K562 (cell line): ENCODE measurements at regions not wholly inside any gene's neighbourhood (a gene's known extent, or its start where the extent isn't known, plus 50 kb on each side); places are given as distances from the start of the nearest gene placed in this dataset.

ENCODE experiments used
- E2F6 ChIP-seq, 2 experiments: IDR thresholded peaks; 2 replicates each; pipeline ENCODE4 v1.6.1; 2011; ENCODE audit warnings: borderline replicate concordance in 1 of 2, control low read depth in 1 of 2, low read depth in 1 of 2, low read length in 1 of 2, mild to moderate bottlenecking in 1 of 2, mixed read lengths in 1 of 2, moderate library complexity in 1 of 2; ENCODE audit not compliant: insufficient read depth in 1 of 2, insufficient read length in 1 of 2, poor library complexity in 1 of 2, severe bottlenecking in 1 of 2; ENCODE audit errors: extremely low read depth in 1 of 2
- MGA ChIP-seq: fragments of 450-650 bp; IDR thresholded peaks from 2 replicates; pipeline ENCODE4 v1.6.1; 2016; ENCODE audit warnings: mild to moderate bottlenecking, moderate library complexity
- SMARCA4 ChIP-seq: fragments of 450-650 bp; IDR thresholded peaks from 2 replicates; pipeline ENCODE4 v1.6.1; 2016
- TCF15 ChIP-seq: fragments of 250-450 bp; sonication (Bioruptor Pico); IDR thresholded peaks from 2 replicates; pipeline ENCODE4 v1.8.0; 2022; ENCODE audit warnings: moderate library complexity, mild to moderate bottlenecking, inconsistent platforms
- ZBTB34 ChIP-seq: fragments of 250-450 bp; sonication (Bioruptor Pico); IDR thresholded peaks from 2 replicates; pipeline ENCODE4 v1.8.0; 2021; ENCODE audit warnings: mild to moderate bottlenecking, moderate library complexity
- ZKSCAN8 ChIP-seq: fragments of 200-800 bp; sonication (Bioruptor generic); IDR thresholded peaks from 2 replicates; pipeline ENCODE4 v1.6.1; 2016; ENCODE audit warnings: missing genetic modification characterization, missing compliant biosample characterization

GRCh38 chr1:102742426-102742825 lies 365.9 kb downstream of the COL11A1 start (continued):
- no peak for TF ChIP-seq E2F6 (IDR thresholded peaks at IDR 0.05; ENCODE audit: borderline replicate concordance in 1 of 2, extremely low read depth in 1 of 2, insufficient read depth in 1 of 2, insufficient read length in 1 of 2, low read depth in 1 of 2, low read length in 1 of 2, poor library complexity in 1 of 2, severe bottlenecking in 1 of 2)
- no peak for TF ChIP-seq TCF15 (CRISPR knock-in tag)
- TF ChIP-seq ZKSCAN8 (CRISPR knock-in tag) = no peak
- no peak for TF ChIP-seq SMARCA4
- TF ChIP-seq ZBTB34 (CRISPR knock-in tag) = no peak
- TF ChIP-seq MGA = no peak
